CD14-positive monocyte (primary cell): ENCODE measurements at regions not wholly inside any gene's neighbourhood (a gene's known extent, or its start where the extent isn't known, plus 50 kb on each side); places are given as distances from the start of the nearest gene placed in this dataset.
A peak's percentile ranks its signal among the peaks of the same experiment; 100 is the strongest.

ENCODE experiments used
- DNase-seq, 3 donors: peaks; one replicate each; pipeline ENCODE4 v3.0.0-alpha.2; 2011 to 2022
- H2AFZ ChIP-seq: 2 replicates; pipeline ENCODE4 v1.6.0; 2012; ENCODE audit warnings: mild to moderate bottlenecking, low read depth, low read length, inconsistent platforms; ENCODE audit not compliant: insufficient read depth, poor library complexity, severe bottlenecking
- H3K27ac ChIP-seq, 2 donors: 1 replicate in 1 of 2; 2 replicates in 1 of 2; pipeline ENCODE4 v1.5.1; 2012 to 2013; ENCODE audit warnings: low read length in 2 of 2, control low read depth in 1 of 2, inconsistent platforms in 1 of 2, low read depth in 1 of 2, mild to moderate bottlenecking in 1 of 2
- H3K27me3 ChIP-seq, 2 donors: one replicate each; pipeline versions ENCODE4 v1.6.0 to v1.6.1; 2011 to 2013; ENCODE audit warnings: low read length in 2 of 2; ENCODE audit not compliant: control insufficient read depth in 2 of 2, insufficient read depth in 2 of 2
- H3K36me3 ChIP-seq, 2 donors: replicated peaks in 1 of 2; 1 replicate in 1 of 2; 2 replicates in 1 of 2; pipeline versions ENCODE4 v1.5.1 to v1.6.1; 2012 to 2013; ENCODE audit warnings: low read length in 2 of 2, control low read depth in 1 of 2, inconsistent platforms in 1 of 2, mild to moderate bottlenecking in 1 of 2; ENCODE audit not compliant: insufficient read depth in 2 of 2, control insufficient read depth in 1 of 2
- H3K4me1 ChIP-seq, 2 donors: 1 replicate in 1 of 2; 2 replicates in 1 of 2; pipeline versions ENCODE4 v1.5.1 to v1.6.1; 2012 to 2013; ENCODE audit warnings: low read length in 2 of 2, control low read depth in 1 of 2, inconsistent platforms in 1 of 2, mild to moderate bottlenecking in 1 of 2, moderate library complexity in 1 of 2; ENCODE audit not compliant: insufficient read depth in 2 of 2, control insufficient read depth in 1 of 2
- H3K4me2 ChIP-seq: replicated peaks from 2 replicates; pipeline ENCODE3; 2012; ENCODE audit warnings: low read length, moderate library complexity, mild to moderate bottlenecking; ENCODE audit not compliant: poor library complexity, severe bottlenecking; ENCODE audit errors: extremely low read depth
- H3K4me3 ChIP-seq, 3 experiments: fragments of 200-600 bp in 1 of 3; sonication (generic) in 1 of 3; replicated peaks in 1 of 3; 1 replicate in 2 of 3; 2 replicates in 1 of 3; pipeline ENCODE4 v1.5.1; 2011 to 2013; ENCODE audit warnings: low read length in 3 of 3, mild to moderate bottlenecking in 3 of 3, control low read depth in 2 of 3, low read depth in 2 of 3, inconsistent platforms in 1 of 3, moderate library complexity in 1 of 3
- H3K79me2 ChIP-seq: 2 replicates; pipeline ENCODE4 v1.6.0; 2012; ENCODE audit warnings: mild to moderate bottlenecking, control low read depth, inconsistent platforms, low read length, moderate library complexity; ENCODE audit not compliant: insufficient read depth
- H3K9ac ChIP-seq: 2 replicates; pipeline ENCODE4 v1.6.0; 2017; ENCODE audit warnings: low read length, mild to moderate bottlenecking; ENCODE audit not compliant: insufficient read depth, poor library complexity, severe bottlenecking
- H3K9me3 ChIP-seq, 2 donors: replicated peaks in 1 of 2; 1 replicate in 1 of 2; 2 replicates in 1 of 2; pipeline versions ENCODE4 v1.5.1 to v1.6.1; 2012 to 2013; ENCODE audit warnings: low read length in 2 of 2, control low read depth in 1 of 2; ENCODE audit not compliant: control insufficient read depth in 1 of 2, insufficient read depth in 1 of 2
- H4K20me1 ChIP-seq: 2 replicates; pipeline ENCODE4 v1.6.0; 2012; ENCODE audit warnings: mild to moderate bottlenecking, low read length, control low read depth, moderate library complexity; ENCODE audit not compliant: insufficient read depth
- H3K27ac Mint-ChIP-seq, 7 donors: one replicate each; pipeline ENCODE4 v1.8.0; 2020; ENCODE audit warnings: mild to moderate bottlenecking in 7 of 7, mixed read lengths in 7 of 7, moderate library complexity in 6 of 7, inconsistent platforms in 2 of 7
- H3K27me3 Mint-ChIP-seq, 3 donors: one replicate each; pipeline ENCODE4 v1.8.0; 2021 to 2022; ENCODE audit warnings: low read depth in 3 of 3, mild to moderate bottlenecking in 3 of 3, mixed read lengths in 3 of 3, moderate library complexity in 3 of 3, inconsistent platforms in 1 of 3
- H3K36me3 Mint-ChIP-seq, 2 donors: one replicate each; pipeline ENCODE4 v1.8.0; 2020; ENCODE audit warnings: mixed read lengths in 2 of 2, inconsistent platforms in 1 of 2, mild to moderate bottlenecking in 1 of 2
- H3K4me1 Mint-ChIP-seq: one replicate; pipeline ENCODE4 v1.8.0; 2020; ENCODE audit warnings: mild to moderate bottlenecking, mixed read lengths
- H3K4me3 Mint-ChIP-seq, 2 donors: one replicate each; pipeline ENCODE4 v1.8.0; 2020; ENCODE audit warnings: mild to moderate bottlenecking in 2 of 2, mixed read lengths in 2 of 2, moderate library complexity in 1 of 2
- H3K9me3 Mint-ChIP-seq, 7 donors: one replicate each; pipeline ENCODE4 v1.8.0; 2020 to 2022; ENCODE audit warnings: mixed read lengths in 7 of 7, mild to moderate bottlenecking in 6 of 7, moderate library complexity in 6 of 7, inconsistent platforms in 2 of 7
- CTCF ChIP-seq: fragments of 200-600 bp; IDR thresholded peaks from one replicate; pipeline ENCODE4 v1.8.0; 2022; ENCODE audit warnings: antibody characterized with exemption, mild to moderate bottlenecking
- WGBS: methylation state at CpG from one replicate; pipeline ENCODE4 v1.1.5; 2013; ENCODE audit warnings: missing lambda C conversion rate; ENCODE audit not compliant: insufficient coverage; 5-methylcytosine and 5-hydroxymethylcytosine counted together
- intact Hi-C, 2 donors: fragments of 100-400 bp; cut with micrococcal nuclease; formaldehyde crosslinking; loops; one replicate each; pipeline versions ENCODE4 v1.15.0 to v1.15.1; 2023

GRCh38 chr2:58769864-58770234, 528.7 kb upstream of the FANCL start:
- intact Hi-C loops, result no loop called here

GRCh38 chr2:58769111-58769863, 528.2 kb upstream of the FANCL start:
- Histone ChIP-seq H3K4me1 (no peaks in the 10 kb centered on the region), H4K20me1 (no peaks in the 10 kb centered on the region), H3K27me3 (no peaks in the 10 kb centered on the region), H3K36me3 (no peaks in the 10 kb centered on the region), H3K9me3 (no peaks in the 10 kb centered on the region), H3K4me2 (peak overlapping the region; percentile 46), H3K79me2 (no peaks in the 10 kb centered on the region), H3K4me3 (no peak overlapping the region), H3K9ac (no peak overlapping the region), H2AFZ (peak overlapping the region; percentile 25), H3K27ac (no peak overlapping the region)
- TF ChIP-seq CTCF, result no peak
- Mint-ChIP-seq H3K4me3 (peak overlapping the region; percentile 21 to 47), H3K9me3 (no peaks in the 10 kb centered on the region), H3K36me3 (no peaks in the 10 kb centered on the region), H3K4me1 (peaks cover 20% of the 10 kb centered on the region), H3K27me3 (peaks cover 0 to 5% (median 2%) of the 10 kb centered on the region in 3 donors), H3K27ac (no peak overlapping the region)
- intact Hi-C loops, result no loop called here
- DNase-seq, result no peak
- WGBS, result 35% methylated on average over 7 of the region's 14 CpGs

More at GRCh38 chr2:58769864-58770234, 528.7 kb upstream of the FANCL start:
- H3K9ac ChIP-seq, result no peak overlapping the region
- H2AFZ ChIP-seq, result no peak overlapping the region
- Mint-ChIP-seq H3K36me3 (no peaks in the 10 kb centered on the region), H3K27ac (no peak overlapping the region), H3K27me3 (peaks cover 0 to 5% (median 2%) of the 10 kb centered on the region in 3 donors), H3K4me1 (peaks cover 14% of the 10 kb centered on the region), H3K9me3 (no peaks in the 10 kb centered on the region), H3K4me3 (no peak overlapping the region)
- H4K20me1 ChIP-seq, result no peaks in the 10 kb centered on the region
- no peaks in the 10 kb centered on the region for H3K9me3 ChIP-seq
- no peak overlapping the region for H3K4me2 ChIP-seq
- H3K36me3 ChIP-seq, result no peaks in the 10 kb centered on the region
- no peak for DNase-seq
- H3K4me3 ChIP-seq, result no peak overlapping the region
- no peaks in the 10 kb centered on the region for H3K79me2 ChIP-seq
- H3K27me3 ChIP-seq, result no peaks in the 10 kb centered on the region
- no peaks in the 10 kb centered on the region for H3K4me1 ChIP-seq
- no peak for TF ChIP-seq CTCF
- H3K27ac ChIP-seq, result no peak overlapping the region
- WGBS, result no CpG with 5 or more reads among the region's 3 CpGs
